GM18502 (cell line): ENCODE measurements at regions not wholly inside any gene's neighbourhood (a gene's known extent, or its start where the extent isn't known, plus 50 kb on each side); places are given as distances from the start of the nearest gene placed in this dataset.

ENCODE experiments used
- ATAC-seq: cut with Tn5 transposase; IDR thresholded peaks from one replicate; pipeline ENCODE4 v1.9.1; 2021; ENCODE audit warnings: mild to moderate bottlenecking; ENCODE audit not compliant: unreplicated experiment, poor library complexity

GRCh38 chr15:35596285-35596684 is 50.3 kb upstream of the DPH6 start:
- ATAC-seq, result no peak

DNA sequence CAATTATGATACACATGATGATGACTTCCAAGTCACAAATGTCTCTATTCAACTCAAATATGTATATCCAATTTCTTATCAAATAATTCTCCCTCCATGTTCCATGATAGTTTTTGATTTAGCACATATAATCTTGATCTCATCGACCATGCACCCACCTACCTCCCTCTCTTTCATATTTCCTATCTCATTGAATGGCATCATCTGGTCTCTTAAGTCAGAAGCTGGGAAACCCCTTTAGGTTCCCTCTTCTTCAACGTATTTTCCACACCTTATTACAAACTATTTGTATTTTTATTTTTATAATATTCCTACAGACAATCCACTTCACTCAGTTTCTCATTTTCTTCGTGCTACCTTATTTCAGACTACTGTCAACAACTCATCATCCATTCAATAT is 56.9 kb upstream of the DPH6 start:
- peak; percentile 46 for ATAC-seq

DNA sequence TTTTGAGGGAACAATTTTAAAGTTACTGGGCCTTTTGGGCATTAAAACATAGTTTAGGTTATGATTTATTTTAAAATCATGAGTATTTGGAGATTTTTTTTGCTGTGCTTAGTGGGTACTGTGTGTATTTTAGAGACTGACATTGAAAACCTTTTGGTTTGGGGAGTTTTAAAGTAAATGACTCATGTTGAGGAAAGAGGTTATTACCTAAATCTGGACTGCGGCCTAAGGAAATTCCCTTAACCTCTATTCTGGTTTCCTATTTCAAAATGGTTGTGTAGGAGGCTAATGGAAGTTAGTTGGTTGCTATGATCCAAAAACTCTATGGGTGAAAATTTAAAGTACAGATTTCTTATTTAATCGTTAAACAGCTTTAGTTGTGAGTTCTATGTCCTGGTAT is 57.3 kb upstream of the DPH6 start:
- peak; percentile 87 for ATAC-seq

DNA sequence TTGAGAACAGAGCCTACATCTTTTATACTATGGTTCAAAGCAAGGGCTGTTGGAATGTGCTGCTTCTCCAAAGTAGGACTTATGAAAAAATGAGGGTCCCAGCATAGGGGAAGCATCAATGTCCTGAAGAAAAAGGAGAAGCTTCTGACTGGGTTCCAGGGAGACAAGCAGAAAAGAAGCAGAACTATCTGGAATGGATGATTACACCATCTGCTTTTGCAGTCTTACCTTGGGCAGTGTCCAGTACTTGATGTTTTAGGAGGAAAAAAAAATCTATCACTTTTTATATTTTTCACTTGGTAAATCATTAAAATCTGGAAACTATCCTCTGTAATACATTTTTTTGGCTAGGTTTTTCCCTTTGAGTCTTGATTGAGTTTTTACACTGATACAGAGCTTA is 57.9 kb upstream of the DPH6 start:
- no peak for ATAC-seq

GRCh38 chr15:35605764-35606449 is 59.9 kb upstream of the DPH6 start:
- no peak for ATAC-seq

DNA sequence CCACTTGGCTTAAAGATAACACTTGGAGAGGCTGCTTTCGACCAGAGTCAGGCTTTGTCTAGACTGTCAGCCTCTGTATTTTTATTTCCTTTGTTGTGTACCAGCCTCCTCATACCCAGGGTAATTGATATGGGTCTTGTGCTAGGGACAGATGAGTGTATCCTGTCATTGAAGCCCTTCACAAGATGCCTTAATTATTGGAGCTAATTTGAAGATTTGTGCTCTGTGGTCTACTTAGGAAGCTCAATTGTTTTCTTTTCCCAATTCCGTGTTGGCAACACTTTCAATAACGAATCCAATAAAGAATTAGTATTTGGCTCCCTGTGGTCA is 60.5 kb upstream of the DPH6 start:
- no peak for ATAC-seq

- ATAC-seq, result no peak
Observed at GRCh38 chr15:35616498-35617271, 70.7 kb upstream of the DPH6 start.

GRCh38 chr15:35618260-35619188 is 72.6 kb upstream of the DPH6 start:
- ATAC-seq, result no peak

- ATAC-seq, result no peak
Observed at GRCh38 chr15:35622641-35623340, 76.8 kb upstream of the DPH6 start.

DNA sequence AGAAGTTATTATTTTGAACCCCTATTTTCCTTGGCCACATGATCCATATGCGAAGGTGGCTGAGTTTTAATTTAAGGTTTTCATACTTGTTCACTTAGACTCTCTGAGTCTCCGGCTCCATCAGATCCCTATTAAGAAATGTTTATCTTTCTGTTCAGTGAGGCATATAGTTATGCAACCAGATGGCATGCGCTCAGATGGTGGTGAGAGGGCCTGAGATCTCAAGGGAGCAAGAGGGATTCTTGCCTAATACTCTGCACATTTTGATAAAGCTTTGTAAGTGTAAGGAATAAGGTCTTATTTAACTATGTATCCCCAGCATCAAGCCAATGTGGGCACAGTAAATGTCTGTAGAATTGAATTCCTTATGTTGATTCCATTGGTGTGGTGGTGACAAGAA is 78.9 kb upstream of the DPH6 start:
- no peak for ATAC-seq

DNA sequence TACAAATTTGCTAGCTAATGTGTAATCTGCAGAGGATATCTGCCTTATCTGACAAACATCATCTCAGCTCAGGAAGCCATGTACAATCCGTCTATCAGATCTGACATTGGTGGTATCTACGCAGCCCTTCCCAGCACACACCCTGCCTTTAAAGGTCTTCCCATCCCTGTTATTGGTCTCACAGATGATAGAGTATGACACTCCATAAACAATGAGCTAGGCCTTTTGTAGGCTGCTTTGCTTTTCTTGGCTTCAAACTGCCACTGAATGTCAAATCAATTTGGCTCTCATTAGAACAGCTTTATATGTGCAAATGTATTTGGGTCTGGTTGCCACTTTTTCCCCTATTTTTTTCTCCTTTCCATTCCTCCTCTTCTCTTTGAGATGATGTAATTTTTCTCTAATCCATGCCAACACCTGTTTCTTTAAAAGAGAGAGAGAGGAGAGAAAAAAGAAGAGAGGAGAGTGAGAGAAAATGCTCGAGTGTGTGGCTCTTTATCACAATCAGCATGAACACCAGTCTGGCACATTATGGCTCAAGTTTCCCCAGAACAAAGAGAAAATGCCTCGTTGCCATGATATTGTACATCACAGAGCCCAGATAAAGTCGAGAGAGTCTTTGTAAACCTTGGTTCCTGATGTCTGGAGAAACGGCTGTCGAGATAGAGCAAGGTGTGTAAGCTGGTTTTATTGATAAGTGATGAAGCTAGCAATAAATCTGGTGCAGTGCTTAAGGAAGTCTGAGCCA is 80.8 kb upstream of the DPH6 start:
- no peak for ATAC-seq

DNA sequence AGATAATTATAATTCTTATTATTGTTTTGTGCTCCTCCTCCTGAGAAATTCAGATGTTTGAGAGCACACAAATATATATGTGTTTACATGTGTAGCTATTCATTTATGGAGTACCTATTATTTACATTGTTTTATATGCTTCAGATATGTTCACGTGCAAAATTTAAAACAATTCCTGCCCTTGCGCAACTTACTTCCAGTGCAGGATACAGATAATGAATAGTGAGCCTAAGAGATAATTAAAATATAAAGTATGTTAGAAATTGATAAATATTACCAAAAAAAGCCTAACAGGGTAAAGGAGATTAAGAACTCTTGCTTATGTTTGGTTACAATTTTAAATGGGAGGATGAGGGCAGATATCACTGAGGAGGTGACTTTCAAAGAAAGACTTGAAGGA is 81.7 kb upstream of the DPH6 start:
- no peak for ATAC-seq

DNA sequence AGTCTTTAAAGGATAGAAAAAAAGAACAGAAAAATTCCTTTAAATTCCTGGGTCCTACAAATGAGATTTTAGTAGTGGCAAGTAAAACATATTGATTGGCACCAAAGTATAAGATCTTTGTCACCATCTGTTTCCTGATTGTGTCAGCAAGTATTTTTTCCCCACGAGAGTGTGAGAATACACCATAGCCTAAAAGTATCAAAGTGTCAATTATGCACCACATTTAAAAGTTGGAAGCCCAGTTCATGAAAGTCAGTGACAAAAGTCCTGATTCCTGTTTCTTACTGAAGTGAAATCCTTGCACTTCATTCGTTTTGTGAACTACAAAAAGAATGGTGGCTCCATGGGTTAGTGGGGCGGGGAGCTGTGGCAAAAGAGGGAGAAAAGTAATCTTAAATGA is 83.8 kb upstream of the DPH6 start:
- no peak for ATAC-seq

GRCh38 chr15:35630532-35630931 is 84.6 kb upstream of the DPH6 start:
- ATAC-seq, result no peak

GRCh38 chr15:35630985-35631384 is 85.0 kb upstream of the DPH6 start:
- ATAC-seq, result no peak

- no peak for ATAC-seq
Observed at GRCh38 chr15:35633677-35634076, 87.7 kb upstream of the DPH6 start.

DNA sequence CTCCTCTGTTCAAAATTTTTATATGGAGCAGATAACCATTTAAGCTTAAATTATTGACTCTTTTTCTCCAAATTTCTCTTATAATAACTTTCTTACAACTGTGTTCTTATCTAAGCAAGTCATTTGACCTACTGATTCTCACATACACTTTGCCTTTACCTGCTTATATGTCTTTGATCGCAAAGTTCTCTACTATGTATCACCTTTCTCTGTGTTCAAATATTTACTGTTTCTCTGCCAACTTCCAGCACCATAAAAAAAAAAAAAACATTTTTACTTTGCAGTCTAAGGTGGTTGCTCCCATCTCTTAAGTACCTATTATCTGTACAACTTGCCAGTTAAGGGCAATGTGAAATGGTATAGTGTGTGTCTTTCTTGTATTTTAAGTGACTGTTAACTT is 100.8 kb upstream of the DPH6 start:
- no peak for ATAC-seq

DNA sequence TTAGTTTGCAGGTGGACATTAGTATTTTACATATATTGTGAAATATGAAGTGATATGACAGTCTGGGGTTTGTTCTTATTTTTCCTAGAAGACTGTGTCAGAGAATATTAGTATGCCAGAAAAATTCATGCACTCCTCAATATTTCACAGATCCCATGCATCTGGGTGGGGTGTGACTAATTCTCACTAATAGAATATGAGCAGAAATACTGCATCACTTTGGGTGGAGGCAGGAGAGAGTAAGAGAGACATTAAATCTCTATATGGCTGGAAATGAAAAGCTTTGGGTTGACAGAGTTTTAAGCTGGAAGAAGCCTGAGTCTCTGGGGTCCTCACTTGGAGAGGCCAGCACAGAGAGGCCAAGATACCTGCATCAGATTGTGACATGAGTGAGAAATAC is 101.3 kb upstream of the DPH6 start:
- no peak for ATAC-seq

GRCh38 chr15:35648941-35649340 is 103.0 kb upstream of the DPH6 start:
- ATAC-seq, result no peak

DNA sequence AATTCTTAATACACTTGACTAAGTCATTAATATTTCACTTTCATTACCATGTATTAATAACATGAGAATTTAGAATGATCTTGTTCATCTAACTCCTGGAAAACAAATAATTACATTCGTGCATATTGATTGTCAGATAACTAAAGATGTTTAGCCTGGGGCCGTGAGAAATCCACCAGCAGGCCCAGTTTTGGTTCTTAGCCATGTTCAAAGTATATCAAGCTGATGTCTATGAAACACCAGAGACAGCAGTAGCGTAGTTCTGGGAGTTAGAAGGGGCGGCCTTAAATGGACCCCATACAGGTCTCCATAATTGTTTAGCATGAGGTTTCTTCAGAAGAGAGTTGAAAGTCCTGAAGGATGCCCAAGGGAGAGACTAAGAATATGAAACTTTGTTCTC is 103.6 kb upstream of the DPH6 start:
- ATAC-seq, result no peak
